ENCODE measurements at regions not wholly inside any gene's neighbourhood (a gene's known extent, or its start where the extent isn't known, plus 50 kb on each side); places are given as distances from the start of the nearest gene placed in this dataset.

DNA sequence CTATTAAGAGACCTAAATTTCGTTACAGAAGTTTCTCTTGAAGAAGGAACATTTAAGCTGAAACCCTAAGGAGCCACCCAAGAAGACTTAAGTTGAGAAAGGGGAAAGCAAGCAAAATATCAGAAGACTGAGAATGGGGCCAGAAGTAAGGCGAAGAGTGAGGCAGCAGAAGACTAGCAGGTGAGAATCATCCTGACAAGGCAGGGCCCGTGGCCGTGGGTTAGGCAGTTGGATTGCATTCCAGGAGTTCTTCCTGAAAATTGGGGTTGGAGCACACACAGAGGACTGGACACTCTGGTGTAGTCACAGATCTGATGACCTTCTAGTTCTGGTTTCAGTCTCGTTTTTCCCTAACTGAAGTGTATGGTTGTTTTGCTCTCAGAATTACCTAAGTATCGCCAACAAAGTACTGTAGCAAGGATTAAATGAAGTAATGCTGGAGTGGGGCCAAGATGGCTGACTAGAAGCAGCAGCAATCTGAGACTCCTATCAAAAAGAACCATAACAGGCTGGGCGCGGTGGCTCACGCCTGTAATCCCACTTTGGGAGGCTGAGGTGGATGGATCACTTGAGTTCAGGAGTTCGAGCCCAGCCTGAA lies 94.4 kb upstream of the GUCY1A1 start:
- no peaks in the 10 kb centered on the region for H3K36me3 ChIP-seq (ENCODE audit: insufficient read depth, low read length)
- TF ChIP-seq TAF1 (IDR thresholded peaks at IDR 0.05; ENCODE audit: low read depth) (no peak), EZH2 (IDR thresholded peaks at IDR 0.05; ENCODE audit: borderline replicate concordance, insufficient read depth, low read length, poor library complexity, severe bottlenecking) (no peak), SMC3 (conservative IDR thresholded peaks at IDR 0.05; ENCODE audit: poor library complexity) (no peak), POLR2AphosphoS5 (IDR thresholded peaks at IDR 0.05) (no peak), MXI1 (conservative IDR thresholded peaks at IDR 0.05; ENCODE audit: poor library complexity, severe bottlenecking) (no peak), EP300 (conservative IDR thresholded peaks at IDR 0.05; ENCODE audit: poor library complexity, severe bottlenecking) (no peak), RAD21 (conservative IDR thresholded peaks at IDR 0.05) (no peak)
- TF ChIP-seq, protein P1, sequence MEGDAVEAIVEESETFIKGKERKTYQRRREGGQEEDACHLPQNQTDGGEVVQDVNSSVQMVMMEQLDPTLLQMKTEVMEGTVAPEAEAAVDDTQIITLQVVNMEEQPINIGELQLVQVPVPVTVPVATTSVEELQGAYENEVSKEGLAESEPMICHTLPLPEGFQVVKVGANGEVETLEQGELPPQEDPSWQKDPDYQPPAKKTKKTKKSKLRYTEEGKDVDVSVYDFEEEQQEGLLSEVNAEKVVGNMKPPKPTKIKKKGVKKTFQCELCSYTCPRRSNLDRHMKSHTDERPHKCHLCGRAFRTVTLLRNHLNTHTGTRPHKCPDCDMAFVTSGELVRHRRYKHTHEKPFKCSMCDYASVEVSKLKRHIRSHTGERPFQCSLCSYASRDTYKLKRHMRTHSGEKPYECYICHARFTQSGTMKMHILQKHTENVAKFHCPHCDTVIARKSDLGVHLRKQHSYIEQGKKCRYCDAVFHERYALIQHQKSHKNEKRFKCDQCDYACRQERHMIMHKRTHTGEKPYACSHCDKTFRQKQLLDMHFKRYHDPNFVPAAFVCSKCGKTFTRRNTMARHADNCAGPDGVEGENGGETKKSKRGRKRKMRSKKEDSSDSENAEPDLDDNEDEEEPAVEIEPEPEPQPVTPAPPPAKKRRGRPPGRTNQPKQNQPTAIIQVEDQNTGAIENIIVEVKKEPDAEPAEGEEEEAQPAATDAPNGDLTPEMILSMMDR (IDR thresholded peaks at IDR 0.05; ENCODE audit: poor library complexity, severe bottlenecking) = no peak
- TF ChIP-seq, protein P2, sequence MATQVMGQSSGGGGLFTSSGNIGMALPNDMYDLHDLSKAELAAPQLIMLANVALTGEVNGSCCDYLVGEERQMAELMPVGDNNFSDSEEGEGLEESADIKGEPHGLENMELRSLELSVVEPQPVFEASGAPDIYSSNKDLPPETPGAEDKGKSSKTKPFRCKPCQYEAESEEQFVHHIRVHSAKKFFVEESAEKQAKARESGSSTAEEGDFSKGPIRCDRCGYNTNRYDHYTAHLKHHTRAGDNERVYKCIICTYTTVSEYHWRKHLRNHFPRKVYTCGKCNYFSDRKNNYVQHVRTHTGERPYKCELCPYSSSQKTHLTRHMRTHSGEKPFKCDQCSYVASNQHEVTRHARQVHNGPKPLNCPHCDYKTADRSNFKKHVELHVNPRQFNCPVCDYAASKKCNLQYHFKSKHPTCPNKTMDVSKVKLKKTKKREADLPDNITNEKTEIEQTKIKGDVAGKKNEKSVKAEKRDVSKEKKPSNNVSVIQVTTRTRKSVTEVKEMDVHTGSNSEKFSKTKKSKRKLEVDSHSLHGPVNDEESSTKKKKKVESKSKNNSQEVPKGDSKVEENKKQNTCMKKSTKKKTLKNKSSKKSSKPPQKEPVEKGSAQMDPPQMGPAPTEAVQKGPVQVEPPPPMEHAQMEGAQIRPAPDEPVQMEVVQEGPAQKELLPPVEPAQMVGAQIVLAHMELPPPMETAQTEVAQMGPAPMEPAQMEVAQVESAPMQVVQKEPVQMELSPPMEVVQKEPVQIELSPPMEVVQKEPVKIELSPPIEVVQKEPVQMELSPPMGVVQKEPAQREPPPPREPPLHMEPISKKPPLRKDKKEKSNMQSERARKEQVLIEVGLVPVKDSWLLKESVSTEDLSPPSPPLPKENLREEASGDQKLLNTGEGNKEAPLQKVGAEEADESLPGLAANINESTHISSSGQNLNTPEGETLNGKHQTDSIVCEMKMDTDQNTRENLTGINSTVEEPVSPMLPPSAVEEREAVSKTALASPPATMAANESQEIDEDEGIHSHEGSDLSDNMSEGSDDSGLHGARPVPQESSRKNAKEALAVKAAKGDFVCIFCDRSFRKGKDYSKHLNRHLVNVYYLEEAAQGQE (IDR thresholded peaks at IDR 0.05; ENCODE audit: borderline replicate concordance) = no peak
- no peaks in the 10 kb centered on the region for H3F3A ChIP-seq (ENCODE audit: insufficient read depth, low read length, poor library complexity, severe bottlenecking)
- H4K20me1 ChIP-seq (ENCODE audit: insufficient read depth) = no peaks in the 10 kb centered on the region
- no peaks in the 10 kb centered on the region for H3K27me3 ChIP-seq (ENCODE audit: insufficient read depth, low read depth, low read length)
- H3K27ac ChIP-seq (ENCODE audit: low read length) = no peak overlapping the region
- no peak overlapping the region for H3K4me3 ChIP-seq (ENCODE audit: low read length)
- no peak overlapping the region for H3K4me2 ChIP-seq (ENCODE audit: low read length)
- no peaks in the 10 kb centered on the region for H3K9me3 ChIP-seq (ENCODE audit: low read length)
- no peak overlapping the region for H2AFZ ChIP-seq (ENCODE audit: low read depth, low read length)
- H3K79me2 ChIP-seq (replicated peaks; ENCODE audit: insufficient read depth, low read length) = no peaks in the 10 kb centered on the region
- no peaks in the 10 kb centered on the region for H3K9me2 ChIP-seq (ENCODE audit: insufficient read depth, low read length)
- H3K9ac ChIP-seq (ENCODE audit: low read length) = no peak overlapping the region

DNA sequence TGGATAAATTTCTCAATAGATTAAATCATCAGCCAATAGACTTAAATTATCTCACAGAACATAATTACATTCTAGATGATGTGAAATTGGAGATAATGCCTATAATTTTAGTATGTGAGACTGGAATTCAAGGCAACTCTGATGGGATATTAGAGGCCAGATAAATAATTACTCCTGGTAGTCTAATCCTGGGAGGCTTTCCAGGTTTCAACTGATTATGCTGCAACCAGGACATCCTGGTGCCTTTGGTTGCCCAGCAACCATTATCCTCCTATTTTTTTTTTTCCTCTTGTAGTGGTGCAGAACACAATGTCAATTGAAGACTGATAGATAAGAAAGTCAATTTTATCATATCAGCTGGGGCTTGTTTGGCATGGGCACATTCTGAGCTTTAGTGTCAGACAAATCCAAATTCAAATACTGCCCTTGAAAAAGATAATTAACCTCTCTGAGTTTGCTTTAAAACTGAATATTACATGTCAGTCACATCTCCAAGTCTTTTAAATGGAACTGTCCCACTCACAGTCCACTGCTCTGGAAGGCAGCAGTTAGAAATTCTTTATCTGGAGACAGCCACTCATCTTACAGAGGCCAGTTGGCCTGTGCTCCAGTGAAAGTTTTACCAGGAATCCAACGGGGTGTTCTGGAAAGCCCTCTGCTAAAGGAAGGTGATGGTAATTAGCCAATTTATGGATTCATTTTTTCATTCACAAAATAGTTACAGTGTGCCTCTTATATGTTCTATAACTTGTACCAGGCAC lies 95.3 kb upstream of the GUCY1A1 start:
- Histone ChIP-seq H3K27me3 (ENCODE audit: insufficient read depth, low read depth, low read length) (no peaks in the 10 kb centered on the region), H3K36me3 (ENCODE audit: insufficient read depth, low read length) (no peaks in the 10 kb centered on the region), H3K79me2 (replicated peaks; ENCODE audit: insufficient read depth, low read length) (no peaks in the 10 kb centered on the region), H3K9me3 (ENCODE audit: low read length) (no peaks in the 10 kb centered on the region), H3K9ac (ENCODE audit: low read length) (no peak overlapping the region), H3F3A (ENCODE audit: insufficient read depth, low read length, poor library complexity, severe bottlenecking) (no peaks in the 10 kb centered on the region), H3K9me2 (ENCODE audit: insufficient read depth, low read length) (no peaks in the 10 kb centered on the region), H4K20me1 (ENCODE audit: insufficient read depth) (no peaks in the 10 kb centered on the region), H3K4me3 (ENCODE audit: low read length) (no peak overlapping the region), H2AFZ (ENCODE audit: low read depth, low read length) (no peak overlapping the region), H3K27ac (ENCODE audit: low read length) (no peak overlapping the region), H3K4me2 (ENCODE audit: low read length) (no peak overlapping the region)
- TF ChIP-seq, protein P1 (IDR thresholded peaks at IDR 0.05; ENCODE audit: poor library complexity, severe bottlenecking) = no peak
- no peak for TF ChIP-seq TAF1 (IDR thresholded peaks at IDR 0.05; ENCODE audit: low read depth)
- no peak for TF ChIP-seq MXI1 (conservative IDR thresholded peaks at IDR 0.05; ENCODE audit: poor library complexity, severe bottlenecking)
- no peak for TF ChIP-seq EP300 (conservative IDR thresholded peaks at IDR 0.05; ENCODE audit: poor library complexity, severe bottlenecking)
- no peak for TF ChIP-seq SMC3 (conservative IDR thresholded peaks at IDR 0.05; ENCODE audit: poor library complexity)
- TF ChIP-seq POLR2AphosphoS5 (IDR thresholded peaks at IDR 0.05) = no peak
- TF ChIP-seq, protein P2 (IDR thresholded peaks at IDR 0.05; ENCODE audit: borderline replicate concordance) = no peak
- no peak for TF ChIP-seq EZH2 (IDR thresholded peaks at IDR 0.05; ENCODE audit: borderline replicate concordance, insufficient read depth, low read length, poor library complexity, severe bottlenecking)
- no peak for TF ChIP-seq RAD21 (conservative IDR thresholded peaks at IDR 0.05)

All from neural cell (in vitro differentiated cells).